Esophagus muscularis mucosa (tissue), 3 donors: ENCODE measurements at regions not wholly inside any gene's neighbourhood (a gene's known extent, or its start where the extent isn't known, plus 50 kb on each side); places are given as distances from the start of the nearest gene placed in this dataset.

ENCODE experiments used
- CTCF ChIP-seq, 3 experiments: fragments of 200-600 bp in 2 of 3; fragments of 450-650 bp in 1 of 3; sonication (generic) in 2 of 3; IDR thresholded peaks; one replicate each; pipeline ENCODE4 v1.5.1; 2017 to 2019; ENCODE audit warnings: antibody characterized with exemption in 3 of 3, mild to moderate bottlenecking in 2 of 3, moderate library complexity in 1 of 3
- POLR2A ChIP-seq: fragments of 450-650 bp; IDR thresholded peaks from one replicate; pipeline ENCODE4 v1.6.1; 2017; ENCODE audit warnings: antibody characterized with exemption, moderate library complexity, mild to moderate bottlenecking, low read depth
- POLR2AphosphoS5 ChIP-seq, 2 donors: sonication (generic); formaldehyde crosslinking; IDR thresholded peaks; one replicate each; pipeline ENCODE4 v1.6.1; 2017; ENCODE audit warnings: antibody characterized with exemption in 2 of 2

GRCh38 chr11:111148121-111148520, 97.4 kb upstream of the POU2AF2 start:
- TF ChIP-seq POLR2A (no peak), CTCF (IDR thresholded peaks at IDR 0.05) (no peak), POLR2AphosphoS5 (IDR thresholded peaks at IDR 0.05) (no peak)
